Prostate gland (tissue), 2 donors: ENCODE measurements at regions not wholly inside any gene's neighbourhood (a gene's known extent, or its start where the extent isn't known, plus 50 kb on each side); places are given as distances from the start of the nearest gene placed in this dataset.

ENCODE experiments used
- POLR2AphosphoS5 ChIP-seq: sonication (generic); formaldehyde crosslinking; IDR thresholded peaks from one replicate; pipeline ENCODE4 v1.6.1; 2017; ENCODE audit warnings: antibody characterized with exemption
- TF ChIP-seq, protein P1 (sequence below), 4 experiments: fragments of 200-600 bp in 2 of 4; fragments of 450-650 bp in 2 of 4; sonication (generic) in 2 of 4; IDR thresholded peaks; 1 replicate in 3 of 4; 2 replicates in 1 of 4; pipeline ENCODE4 v1.5.1; 2016 to 2019; ENCODE audit warnings: antibody characterized with exemption in 4 of 4, mild to moderate bottlenecking in 2 of 4, moderate library complexity in 2 of 4

DNA sequence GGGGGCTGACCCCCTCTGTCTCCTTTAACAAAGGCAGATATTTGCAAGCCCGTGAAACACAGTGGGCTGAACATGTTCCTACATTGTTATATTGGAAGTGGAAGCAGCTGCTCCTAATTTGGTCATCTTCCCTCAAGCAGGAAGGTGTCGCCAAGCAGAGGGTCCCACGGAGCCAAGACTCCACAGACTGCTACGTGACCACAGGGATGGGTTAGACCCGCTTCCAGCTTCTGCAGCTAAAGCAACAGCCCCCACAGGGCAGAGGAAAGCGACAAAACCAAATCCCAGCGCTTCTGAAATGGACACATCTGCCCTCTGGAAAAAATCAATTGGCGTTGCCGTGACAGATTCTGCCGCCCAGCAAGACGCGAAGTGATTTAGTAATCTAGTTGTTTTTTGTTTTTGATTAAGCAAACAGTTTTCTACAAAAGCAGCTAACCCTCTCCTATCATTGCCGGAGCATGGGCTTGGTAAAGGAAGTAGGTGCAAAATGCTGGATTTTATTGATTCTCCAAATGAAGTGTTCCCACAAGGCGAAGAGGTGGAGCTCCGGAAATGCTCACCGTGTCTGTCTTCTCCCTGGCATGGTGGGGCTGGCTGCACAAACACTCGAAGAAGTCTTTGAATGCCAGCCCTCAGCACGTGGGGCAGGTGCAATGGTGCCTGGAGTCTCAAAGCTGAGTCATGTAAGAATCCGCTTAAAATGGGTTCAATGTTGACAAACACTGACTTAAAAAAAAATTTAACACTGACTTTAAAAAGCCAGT, 79.4 kb upstream of the FRMD1 start:
- TF ChIP-seq, protein P1, sequence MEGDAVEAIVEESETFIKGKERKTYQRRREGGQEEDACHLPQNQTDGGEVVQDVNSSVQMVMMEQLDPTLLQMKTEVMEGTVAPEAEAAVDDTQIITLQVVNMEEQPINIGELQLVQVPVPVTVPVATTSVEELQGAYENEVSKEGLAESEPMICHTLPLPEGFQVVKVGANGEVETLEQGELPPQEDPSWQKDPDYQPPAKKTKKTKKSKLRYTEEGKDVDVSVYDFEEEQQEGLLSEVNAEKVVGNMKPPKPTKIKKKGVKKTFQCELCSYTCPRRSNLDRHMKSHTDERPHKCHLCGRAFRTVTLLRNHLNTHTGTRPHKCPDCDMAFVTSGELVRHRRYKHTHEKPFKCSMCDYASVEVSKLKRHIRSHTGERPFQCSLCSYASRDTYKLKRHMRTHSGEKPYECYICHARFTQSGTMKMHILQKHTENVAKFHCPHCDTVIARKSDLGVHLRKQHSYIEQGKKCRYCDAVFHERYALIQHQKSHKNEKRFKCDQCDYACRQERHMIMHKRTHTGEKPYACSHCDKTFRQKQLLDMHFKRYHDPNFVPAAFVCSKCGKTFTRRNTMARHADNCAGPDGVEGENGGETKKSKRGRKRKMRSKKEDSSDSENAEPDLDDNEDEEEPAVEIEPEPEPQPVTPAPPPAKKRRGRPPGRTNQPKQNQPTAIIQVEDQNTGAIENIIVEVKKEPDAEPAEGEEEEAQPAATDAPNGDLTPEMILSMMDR (IDR thresholded peaks at IDR 0.05) = no peak
- peak; percentile 27 for TF ChIP-seq POLR2AphosphoS5
